ENCODE measurements at regions not wholly inside any gene's neighbourhood (a gene's known extent, or its start where the extent isn't known, plus 50 kb on each side); places are given as distances from the start of the nearest gene placed in this dataset.

DNA sequence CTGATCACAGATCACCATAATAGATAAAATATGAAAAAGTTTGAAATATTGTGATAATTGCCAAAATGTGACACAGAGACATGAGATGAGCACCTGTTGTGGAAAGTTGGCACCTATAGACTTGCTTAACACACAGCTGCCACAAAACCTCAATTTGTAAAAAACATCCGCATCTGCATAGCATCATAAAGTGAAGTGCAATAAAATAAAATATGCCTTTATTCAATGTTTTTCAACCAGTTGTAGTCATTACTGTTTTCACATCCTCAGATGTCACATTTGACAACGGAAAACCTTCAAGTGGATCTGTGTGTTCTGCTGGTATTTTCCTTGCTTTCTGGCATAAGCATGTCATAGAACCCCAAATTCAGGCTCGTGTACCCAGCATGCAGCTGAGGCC, 50.2 kb upstream of the IFNGR1 start:
- TF ChIP-seq, protein P1, sequence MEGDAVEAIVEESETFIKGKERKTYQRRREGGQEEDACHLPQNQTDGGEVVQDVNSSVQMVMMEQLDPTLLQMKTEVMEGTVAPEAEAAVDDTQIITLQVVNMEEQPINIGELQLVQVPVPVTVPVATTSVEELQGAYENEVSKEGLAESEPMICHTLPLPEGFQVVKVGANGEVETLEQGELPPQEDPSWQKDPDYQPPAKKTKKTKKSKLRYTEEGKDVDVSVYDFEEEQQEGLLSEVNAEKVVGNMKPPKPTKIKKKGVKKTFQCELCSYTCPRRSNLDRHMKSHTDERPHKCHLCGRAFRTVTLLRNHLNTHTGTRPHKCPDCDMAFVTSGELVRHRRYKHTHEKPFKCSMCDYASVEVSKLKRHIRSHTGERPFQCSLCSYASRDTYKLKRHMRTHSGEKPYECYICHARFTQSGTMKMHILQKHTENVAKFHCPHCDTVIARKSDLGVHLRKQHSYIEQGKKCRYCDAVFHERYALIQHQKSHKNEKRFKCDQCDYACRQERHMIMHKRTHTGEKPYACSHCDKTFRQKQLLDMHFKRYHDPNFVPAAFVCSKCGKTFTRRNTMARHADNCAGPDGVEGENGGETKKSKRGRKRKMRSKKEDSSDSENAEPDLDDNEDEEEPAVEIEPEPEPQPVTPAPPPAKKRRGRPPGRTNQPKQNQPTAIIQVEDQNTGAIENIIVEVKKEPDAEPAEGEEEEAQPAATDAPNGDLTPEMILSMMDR (IDR thresholded peaks at IDR 0.05), result no peak
- TF ChIP-seq EP300 (IDR thresholded peaks at IDR 0.05; ENCODE audit: low read depth), result no peak
